ENCODE measurements at regions not wholly inside any gene's neighbourhood (a gene's known extent, or its start where the extent isn't known, plus 50 kb on each side); places are given as distances from the start of the nearest gene placed in this dataset.
"Not testable (repeated sequence)": the region's sequence is repeated elsewhere in the genome, so short reads cannot be mapped to it uniquely, and the experiment has no call there.

GRCh38 chr12:65675141-65675621 is 149.1 kb upstream of the HMGA2 start:
- no peak for DNase-seq (ENCODE audit: low read depth in 1 of 2, low spot score in 1 of 2)

- DNase-seq (ENCODE audit: low read depth in 1 of 2, low spot score in 1 of 2), result not testable (repeated sequence)
Measured at GRCh38 chr12:65678172-65678571, 146.1 kb upstream of the HMGA2 start.

GRCh38 chr12:65681226-65681625 is 143.1 kb upstream of the HMGA2 start:
- no peak for DNase-seq (ENCODE audit: low read depth in 1 of 2, low spot score in 1 of 2)

GRCh38 chr12:65682112-65682511 is 142.2 kb upstream of the HMGA2 start:
- no peak for DNase-seq (ENCODE audit: low read depth in 1 of 2, low spot score in 1 of 2)

- DNase-seq (ENCODE audit: low read depth in 1 of 2, low spot score in 1 of 2), result no peak
Measured at GRCh38 chr12:65684906-65685305, 139.4 kb upstream of the HMGA2 start.

GRCh38 chr12:65685514-65685913 is 138.8 kb upstream of the HMGA2 start:
- DNase-seq (ENCODE audit: low read depth in 1 of 2, low spot score in 1 of 2), result no peak

- no peak for DNase-seq (ENCODE audit: low read depth in 1 of 2, low spot score in 1 of 2)
Measured at GRCh38 chr12:65689508-65689907, 134.8 kb upstream of the HMGA2 start.

GRCh38 chr12:65690477-65690876 is 133.8 kb upstream of the HMGA2 start:
- DNase-seq (ENCODE audit: low read depth in 1 of 2, low spot score in 1 of 2), result no peak

- no peak for DNase-seq (ENCODE audit: low read depth in 1 of 2, low spot score in 1 of 2)
Measured at GRCh38 chr12:65694130-65694529, 130.2 kb upstream of the HMGA2 start.

GRCh38 chr12:65695113-65695865 is 129.0 kb upstream of the HMGA2 start:
- DNase-seq (ENCODE audit: low read depth in 1 of 2, low spot score in 1 of 2), result no peak

- DNase-seq (ENCODE audit: low read depth in 1 of 2, low spot score in 1 of 2), result no peak
Measured at GRCh38 chr12:65696227-65696626, 128.1 kb upstream of the HMGA2 start.

- no peak for DNase-seq (ENCODE audit: low read depth in 1 of 2, low spot score in 1 of 2)
Measured at GRCh38 chr12:65699251-65699650, 125.0 kb upstream of the HMGA2 start.

GRCh38 chr12:65703176-65703575 is 121.1 kb upstream of the HMGA2 start:
- DNase-seq (ENCODE audit: low read depth in 1 of 2, low spot score in 1 of 2), result no peak

- DNase-seq (ENCODE audit: low read depth in 1 of 2, low spot score in 1 of 2), result no peak
Measured at GRCh38 chr12:65705380-65705876, 118.9 kb upstream of the HMGA2 start.

GRCh38 chr12:65707051-65707450 is 117.2 kb upstream of the HMGA2 start:
- no peak for DNase-seq (ENCODE audit: low read depth in 1 of 2, low spot score in 1 of 2)

- DNase-seq (ENCODE audit: low read depth in 1 of 2, low spot score in 1 of 2), result no peak
Measured at GRCh38 chr12:65712260-65713004, 111.9 kb upstream of the HMGA2 start.

GRCh38 chr12:65715961-65716360 is 108.3 kb upstream of the HMGA2 start:
- no peak for DNase-seq (ENCODE audit: low read depth in 1 of 2, low spot score in 1 of 2)

GRCh38 chr12:65720136-65721130 is 103.8 kb upstream of the HMGA2 start:
- DNase-seq (ENCODE audit: low read depth in 1 of 2, low spot score in 1 of 2), result no peak

- no peak for DNase-seq (ENCODE audit: low read depth in 1 of 2, low spot score in 1 of 2)
Measured at GRCh38 chr12:65721541-65722190, 102.6 kb upstream of the HMGA2 start.

- no peak for DNase-seq (ENCODE audit: low read depth in 1 of 2, low spot score in 1 of 2)
Measured at GRCh38 chr12:65725376-65725775, 98.9 kb upstream of the HMGA2 start.

- no peak for DNase-seq (ENCODE audit: low read depth in 1 of 2, low spot score in 1 of 2)
Measured at GRCh38 chr12:65728455-65728847, 95.8 kb upstream of the HMGA2 start.

All from activated CD4-positive, alpha-beta T cell treated with anti-CD3 and anti-CD28 coated beads, Interleukin-2, amount 50 U/mL, for 24 hours (primary cell).